ENCODE measurements at regions not wholly inside any gene's neighbourhood (a gene's known extent, or its start where the extent isn't known, plus 50 kb on each side); places are given as distances from the start of the nearest gene placed in this dataset.
"Not testable (repeated sequence)": the region's sequence is repeated elsewhere in the genome, so short reads cannot be mapped to it uniquely, and the experiment has no call there.

DNA sequence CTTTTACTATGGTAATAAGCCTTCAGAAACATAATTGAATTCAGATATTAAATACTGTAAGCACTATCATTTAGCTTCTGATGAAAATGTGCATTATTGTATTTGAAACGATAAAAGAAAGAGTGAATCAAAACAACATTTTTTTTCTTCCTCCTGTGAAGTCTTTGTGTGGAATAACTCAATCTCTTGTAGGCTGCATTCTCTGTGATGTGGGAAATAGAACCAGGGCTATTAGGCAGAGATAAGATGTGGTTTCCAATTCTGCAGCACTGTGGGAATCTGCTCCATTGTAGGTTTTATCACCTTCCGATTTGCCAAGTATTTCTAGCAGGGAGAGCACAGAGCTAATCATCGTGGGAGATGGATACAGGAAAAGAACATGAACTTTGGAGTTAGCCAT, 624.5 kb downstream of the RBFOX1 start:
- DNase-seq (ENCODE audit: extremely low read depth in 1 of 11, low read depth in 9 of 11, low spot score in 4 of 11): no peak

GRCh38 chr16:7953360-7953759, 620.7 kb downstream of the RBFOX1 start:
- DNase-seq (ENCODE audit: extremely low read depth in 1 of 11, low read depth in 9 of 11, low spot score in 4 of 11): no peak

- no peak for DNase-seq (ENCODE audit: extremely low read depth in 1 of 11, low read depth in 9 of 11, low spot score in 4 of 11)
Observed at GRCh38 chr16:7946142-7946541, 613.5 kb downstream of the RBFOX1 start.

GRCh38 chr16:7938175-7938574, 605.5 kb downstream of the RBFOX1 start:
- peak in 8 of 11 donors; percentile 4 to 38 (median 20) for DNase-seq (ENCODE audit: extremely low read depth in 1 of 11, low read depth in 9 of 11, low spot score in 4 of 11)

- DNase-seq (ENCODE audit: extremely low read depth in 1 of 11, low read depth in 9 of 11, low spot score in 4 of 11): no peak
Observed at GRCh38 chr16:7921345-7921744, 588.7 kb downstream of the RBFOX1 start.

- no peak for DNase-seq (ENCODE audit: extremely low read depth in 1 of 11, low read depth in 9 of 11, low spot score in 4 of 11)
Observed at GRCh38 chr16:7919782-7920181, 587.1 kb downstream of the RBFOX1 start.

GRCh38 chr16:7914748-7915147, 582.1 kb downstream of the RBFOX1 start:
- no peak for DNase-seq (ENCODE audit: extremely low read depth in 1 of 11, low read depth in 9 of 11, low spot score in 4 of 11)

- no peak for DNase-seq (ENCODE audit: extremely low read depth in 1 of 11, low read depth in 9 of 11, low spot score in 4 of 11)
Observed at GRCh38 chr16:7912132-7912531, 579.5 kb downstream of the RBFOX1 start.

DNA sequence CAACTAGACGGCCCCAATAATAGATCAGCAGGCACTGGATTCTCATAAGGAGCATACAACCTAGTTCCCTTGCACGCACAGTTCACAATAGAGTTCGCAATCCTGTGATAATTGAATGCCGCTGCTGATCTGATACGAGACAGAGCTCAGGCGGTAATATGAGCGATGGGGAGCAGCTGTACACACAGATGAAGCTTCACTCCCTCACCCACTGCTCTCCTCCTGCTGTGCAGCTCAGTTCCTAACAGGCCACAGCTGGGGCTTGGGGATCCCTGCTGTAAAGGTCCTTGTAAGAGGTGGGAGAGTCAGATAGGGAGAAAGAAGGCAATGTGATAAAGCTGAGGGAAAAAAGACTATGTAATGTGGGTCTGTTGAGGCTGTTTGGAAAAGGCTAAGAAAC, 577.5 kb downstream of the RBFOX1 start:
- DNase-seq (ENCODE audit: extremely low read depth in 1 of 11, low read depth in 9 of 11, low spot score in 4 of 11): no peak

GRCh38 chr16:7888411-7888810, 555.8 kb downstream of the RBFOX1 start:
- peak in 5 of 11 donors; percentile 4 to 22 (median 9) for DNase-seq (ENCODE audit: extremely low read depth in 1 of 11, low read depth in 9 of 11, low spot score in 4 of 11)

- DNase-seq (ENCODE audit: extremely low read depth in 1 of 11, low read depth in 9 of 11, low spot score in 4 of 11): no peak
Observed at GRCh38 chr16:7887316-7887715, 554.7 kb downstream of the RBFOX1 start.

- no peak for DNase-seq (ENCODE audit: extremely low read depth in 1 of 11, low read depth in 9 of 11, low spot score in 4 of 11)
Observed at GRCh38 chr16:7871979-7872378, 539.3 kb downstream of the RBFOX1 start.

- no peak for DNase-seq (ENCODE audit: extremely low read depth in 1 of 11, low read depth in 9 of 11, low spot score in 4 of 11)
Observed at GRCh38 chr16:7871371-7871770, 538.7 kb downstream of the RBFOX1 start.

DNA sequence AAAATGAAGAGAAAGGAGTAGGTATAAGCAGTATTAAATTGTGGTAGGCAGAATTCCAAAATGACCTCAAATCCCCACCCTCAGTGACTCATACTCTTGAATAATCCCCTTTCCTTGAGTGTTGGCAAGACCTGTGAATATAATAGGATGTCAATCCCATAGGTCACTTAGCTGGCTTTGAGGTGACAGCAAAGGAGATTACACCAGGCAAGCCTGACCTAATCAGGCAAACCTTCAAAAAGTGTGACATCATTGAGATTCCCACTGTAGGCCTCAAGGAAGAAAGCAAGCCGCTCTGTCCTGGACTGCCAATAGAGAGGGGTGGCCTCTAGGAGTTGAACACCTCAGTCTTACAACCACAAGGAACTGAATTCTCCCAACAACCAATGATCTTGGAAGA, 535.2 kb downstream of the RBFOX1 start:
- no peak for DNase-seq (ENCODE audit: extremely low read depth in 1 of 11, low read depth in 9 of 11, low spot score in 4 of 11)

DNA sequence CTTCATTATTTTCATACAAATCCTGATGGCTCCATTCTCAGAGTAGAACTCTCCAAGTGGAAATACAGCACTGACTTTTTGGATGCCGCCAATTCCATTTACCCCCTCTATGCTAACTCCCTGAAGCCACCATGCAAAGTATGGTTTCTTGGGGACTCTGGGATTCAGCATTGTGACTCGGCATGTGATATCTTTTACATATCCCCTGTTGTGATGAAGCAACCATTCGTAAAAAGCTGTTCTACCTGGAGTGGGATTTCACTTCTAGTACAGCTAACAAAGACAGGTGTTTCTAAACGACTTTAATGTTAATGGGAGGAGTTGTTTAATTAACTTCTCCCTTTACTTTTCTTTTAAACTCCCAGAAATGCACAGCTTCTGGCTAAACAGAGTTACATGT, 533.5 kb downstream of the RBFOX1 start:
- DNase-seq (ENCODE audit: extremely low read depth in 1 of 11, low read depth in 9 of 11, low spot score in 4 of 11): no peak

DNA sequence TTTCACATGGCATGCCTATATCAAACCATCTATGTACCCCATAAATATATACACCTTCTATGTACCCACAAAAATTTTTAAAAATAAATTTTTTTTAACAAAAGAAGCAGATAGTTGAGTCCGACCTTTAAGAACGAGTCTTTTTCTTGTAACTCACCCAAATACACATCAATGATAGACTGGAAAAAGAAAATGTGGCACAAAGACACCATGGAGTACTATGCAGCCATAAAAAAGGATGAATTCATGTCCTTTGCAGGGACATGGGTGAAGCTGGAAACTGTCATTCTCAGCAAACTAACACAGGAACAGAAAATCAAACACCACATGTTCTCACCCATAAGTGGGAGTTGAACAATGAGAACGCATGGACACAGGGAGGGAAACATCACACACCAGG, 532.7 kb downstream of the RBFOX1 start:
- not testable (repeated sequence) for DNase-seq (ENCODE audit: extremely low read depth in 1 of 11, low read depth in 9 of 11, low spot score in 4 of 11)

DNA sequence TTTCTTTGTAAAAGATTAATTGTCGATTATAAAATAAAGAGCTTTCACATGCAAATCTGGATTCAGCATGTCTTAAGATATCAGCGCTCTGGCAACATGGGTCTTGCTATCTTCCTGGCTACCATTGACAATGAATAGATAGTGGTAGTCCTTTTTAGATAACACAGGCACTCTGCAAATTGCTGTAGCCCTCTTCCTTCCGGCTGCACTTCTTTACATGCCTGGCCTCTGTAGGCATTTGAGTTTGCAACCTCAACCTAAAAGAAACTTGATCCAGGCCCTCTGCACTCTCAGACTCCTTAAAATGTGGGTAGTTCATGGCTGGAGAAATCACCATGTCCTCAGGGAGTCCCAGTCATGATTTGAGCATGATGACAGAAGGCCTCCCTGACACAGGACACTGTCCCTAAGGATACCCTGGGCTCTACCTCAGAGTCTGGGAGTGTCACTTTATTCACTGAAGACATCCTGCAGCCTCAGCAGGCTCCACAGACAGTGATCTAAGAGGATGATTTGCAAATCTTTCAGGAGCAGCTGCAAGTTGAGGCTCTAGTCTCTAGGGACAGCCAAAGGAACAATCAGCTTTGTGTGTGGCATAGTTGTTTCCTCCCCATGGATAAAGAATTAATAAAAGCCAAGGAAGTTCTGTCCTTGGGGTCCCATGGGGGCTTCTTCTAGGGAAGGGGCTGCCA, 529.4 kb downstream of the RBFOX1 start:
- DNase-seq (ENCODE audit: extremely low read depth in 1 of 11, low read depth in 9 of 11, low spot score in 4 of 11): no peak

- DNase-seq (ENCODE audit: extremely low read depth in 1 of 11, low read depth in 9 of 11, low spot score in 4 of 11): no peak
Observed at GRCh38 chr16:7853197-7853596, 520.6 kb downstream of the RBFOX1 start.

DNA sequence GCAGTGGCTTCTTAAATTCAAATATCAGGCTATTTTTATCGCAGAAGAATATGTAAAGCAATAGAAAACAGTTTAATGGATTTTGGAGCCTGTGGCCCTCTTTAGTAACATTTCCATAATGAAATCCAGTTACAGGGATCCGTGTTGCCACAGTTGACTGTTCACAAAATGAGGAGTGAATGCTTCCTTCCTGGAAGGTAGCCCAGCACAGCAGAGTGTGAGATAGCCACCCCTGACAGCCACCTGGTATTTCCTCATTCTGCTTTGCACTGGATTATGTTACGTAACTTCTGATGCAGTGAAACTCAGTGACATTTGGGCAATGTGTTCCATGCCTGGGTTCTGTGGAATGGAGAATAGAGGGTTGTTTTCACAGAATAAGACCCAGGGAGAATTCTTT, 517.2 kb downstream of the RBFOX1 start:
- no peak for DNase-seq (ENCODE audit: extremely low read depth in 1 of 11, low read depth in 9 of 11, low spot score in 4 of 11)

DNA sequence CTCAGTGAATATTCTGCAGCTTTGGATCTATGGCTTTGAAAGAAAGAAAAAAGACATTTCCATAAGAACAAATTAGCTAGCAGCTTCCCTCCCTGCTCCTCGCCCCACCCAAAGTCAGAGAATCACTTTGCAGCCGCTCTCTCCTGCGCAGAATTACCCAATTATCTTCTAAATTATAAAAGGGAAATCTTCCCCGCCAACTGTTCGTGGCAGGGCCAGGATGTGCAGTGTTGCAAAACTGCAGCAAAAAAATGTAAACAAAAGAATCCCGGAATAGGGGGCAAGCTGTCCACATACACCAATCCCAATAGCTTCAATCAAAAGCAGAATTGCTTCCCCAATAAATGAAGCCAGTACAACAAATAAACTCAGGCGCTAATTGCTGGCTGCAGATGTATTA, 510.6 kb downstream of the RBFOX1 start:
- DNase-seq (ENCODE audit: extremely low read depth in 1 of 11, low read depth in 9 of 11, low spot score in 4 of 11): no peak

- DNase-seq (ENCODE audit: extremely low read depth in 1 of 11, low read depth in 9 of 11, low spot score in 4 of 11): peak in 10 of 11 donors; percentile 3 to 25 (median 12)
Observed at GRCh38 chr16:7839568-7839967, 506.9 kb downstream of the RBFOX1 start.
